Astrocyte (in vitro differentiated cells and primary cell): ENCODE measurements at regions not wholly inside any gene's neighbourhood (a gene's known extent, or its start where the extent isn't known, plus 50 kb on each side); places are given as distances from the start of the nearest gene placed in this dataset.

ENCODE experiments used
- DNase-seq: peaks from one replicate; pipeline ENCODE4 v3.0.0-alpha.2; 2010; ENCODE audit warnings: low read depth
- FAIRE-seq: peaks from 2 replicates; lab custom pipeline; 2011; peaks lifted over from hg19 to GRCh38; lab: Jason Lieb, UNC
- H2AFZ ChIP-seq: 2 replicates; pipeline ENCODE4 v1.6.0; 2012; ENCODE audit warnings: low read depth, low read length, inconsistent platforms
- H3K27ac ChIP-seq: 2 replicates; pipeline ENCODE4 v1.5.1; 2011; ENCODE audit warnings: low read depth, low read length, inconsistent platforms
- H3K27me3 ChIP-seq: 2 replicates; pipeline ENCODE4 v1.6.0; 2011; ENCODE audit warnings: low read length, inconsistent platforms; ENCODE audit not compliant: insufficient read depth
- H3K36me3 ChIP-seq: 2 replicates; pipeline ENCODE4 v1.5.1; 2011; ENCODE audit warnings: low read length, inconsistent platforms; ENCODE audit not compliant: insufficient read depth
- H3K4me1 ChIP-seq: 2 replicates; pipeline ENCODE4 v1.5.1; 2011; ENCODE audit warnings: low read length, inconsistent platforms; ENCODE audit not compliant: insufficient read depth
- H3K4me2 ChIP-seq: 2 replicates; pipeline ENCODE4 v1.6.0; 2012; ENCODE audit warnings: low read length, inconsistent platforms
- H3K4me3 ChIP-seq: 2 replicates; pipeline ENCODE4 v1.5.1; 2011; ENCODE audit warnings: low read depth, mild to moderate bottlenecking, low read length, inconsistent platforms; ENCODE audit not compliant: insufficient read depth
- H3K79me2 ChIP-seq: 2 replicates; pipeline ENCODE4 v1.6.0; 2012; ENCODE audit warnings: mild to moderate bottlenecking, low read length, inconsistent platforms; ENCODE audit not compliant: insufficient read depth
- H3K9ac ChIP-seq: 2 replicates; pipeline ENCODE4 v1.6.0; 2012; ENCODE audit warnings: mild to moderate bottlenecking, low read length, inconsistent platforms
- H3K9me3 ChIP-seq: 2 replicates; pipeline ENCODE4 v1.5.1; 2012; ENCODE audit warnings: low read depth, mild to moderate bottlenecking, low read length, inconsistent platforms; ENCODE audit not compliant: insufficient read depth
- H4K20me1 ChIP-seq: 2 replicates; pipeline ENCODE4 v1.6.0; 2012; ENCODE audit warnings: low read length, inconsistent platforms; ENCODE audit not compliant: insufficient read depth
- H3K27ac Mint-ChIP-seq: one replicate; pipeline ENCODE4 v1.8.0; 2021; ENCODE audit warnings: mild to moderate bottlenecking, mixed read lengths; ENCODE audit not compliant: unreplicated experiment
- H3K27me3 Mint-ChIP-seq: one replicate; pipeline ENCODE4 v1.8.0; 2021; ENCODE audit warnings: low read depth, mixed read lengths; ENCODE audit not compliant: unreplicated experiment
- H3K36me3 Mint-ChIP-seq: one replicate; pipeline ENCODE4 v1.8.0; 2021; ENCODE audit warnings: low read depth, mixed read lengths; ENCODE audit not compliant: unreplicated experiment
- H3K4me1 Mint-ChIP-seq: one replicate; pipeline ENCODE4 v1.8.0; 2021; ENCODE audit warnings: low read depth, mixed read lengths; ENCODE audit not compliant: unreplicated experiment
- H3K4me3 Mint-ChIP-seq: one replicate; pipeline ENCODE4 v1.8.0; 2021; ENCODE audit warnings: mild to moderate bottlenecking, moderate library complexity, mixed read lengths; ENCODE audit not compliant: unreplicated experiment
- H3K9me3 Mint-ChIP-seq: one replicate; pipeline ENCODE4 v1.8.0; 2021; ENCODE audit warnings: mild to moderate bottlenecking, mixed read lengths; ENCODE audit not compliant: unreplicated experiment
- EZH2 ChIP-seq: IDR thresholded peaks from 2 replicates; pipeline ENCODE4 v1.6.1; 2012; ENCODE audit warnings: mild to moderate bottlenecking, low read length, inconsistent platforms; ENCODE audit not compliant: insufficient read depth
- TF ChIP-seq, protein P1 (sequence below): IDR thresholded peaks from 2 replicates; pipeline ENCODE4 v1.5.1; 2011; ENCODE audit warnings: low read depth, mild to moderate bottlenecking, inconsistent platforms, low read length, moderate library complexity; ENCODE audit not compliant: insufficient read depth

DNA sequence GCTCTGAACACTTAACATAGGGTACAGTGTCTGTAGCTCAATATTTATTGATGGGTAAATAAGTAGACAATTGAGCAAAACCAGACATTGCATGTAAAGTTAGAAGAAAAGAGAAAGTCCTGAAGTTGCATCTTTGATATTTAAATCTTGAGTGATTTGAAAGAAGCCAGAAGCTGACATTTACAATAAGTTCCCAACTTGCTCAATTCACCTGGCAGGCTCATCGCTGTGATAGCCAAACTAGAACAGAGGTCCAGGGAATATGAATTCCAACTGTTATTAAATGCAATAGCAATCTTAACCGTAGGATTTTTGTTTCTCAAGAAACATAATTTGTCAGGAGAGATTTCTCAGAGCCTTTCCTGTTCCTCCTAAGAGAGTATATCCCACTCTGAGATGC is 65.9 kb upstream of the EDN1 start:
- Histone ChIP-seq H4K20me1 (no peaks in the 10 kb centered on the region), H3K79me2 (no peaks in the 10 kb centered on the region), H3K9ac (no peak overlapping the region), H3K4me3 (no peak overlapping the region), H3K27ac (no peak overlapping the region), H2AFZ (no peak overlapping the region), H3K4me1 (no peaks in the 10 kb centered on the region), H3K36me3 (no peaks in the 10 kb centered on the region), H3K4me2 (no peak overlapping the region), H3K9me3 (no peaks in the 10 kb centered on the region), H3K27me3 (no peaks in the 10 kb centered on the region)
- Mint-ChIP-seq H3K27me3 (peaks cover 8% of the 10 kb centered on the region), H3K9me3 (no peaks in the 10 kb centered on the region), H3K36me3 (no peaks in the 10 kb centered on the region), H3K27ac (no peak overlapping the region), H3K4me3 (no peak overlapping the region), H3K4me1 (no peaks in the 10 kb centered on the region)
- TF ChIP-seq, protein P1, sequence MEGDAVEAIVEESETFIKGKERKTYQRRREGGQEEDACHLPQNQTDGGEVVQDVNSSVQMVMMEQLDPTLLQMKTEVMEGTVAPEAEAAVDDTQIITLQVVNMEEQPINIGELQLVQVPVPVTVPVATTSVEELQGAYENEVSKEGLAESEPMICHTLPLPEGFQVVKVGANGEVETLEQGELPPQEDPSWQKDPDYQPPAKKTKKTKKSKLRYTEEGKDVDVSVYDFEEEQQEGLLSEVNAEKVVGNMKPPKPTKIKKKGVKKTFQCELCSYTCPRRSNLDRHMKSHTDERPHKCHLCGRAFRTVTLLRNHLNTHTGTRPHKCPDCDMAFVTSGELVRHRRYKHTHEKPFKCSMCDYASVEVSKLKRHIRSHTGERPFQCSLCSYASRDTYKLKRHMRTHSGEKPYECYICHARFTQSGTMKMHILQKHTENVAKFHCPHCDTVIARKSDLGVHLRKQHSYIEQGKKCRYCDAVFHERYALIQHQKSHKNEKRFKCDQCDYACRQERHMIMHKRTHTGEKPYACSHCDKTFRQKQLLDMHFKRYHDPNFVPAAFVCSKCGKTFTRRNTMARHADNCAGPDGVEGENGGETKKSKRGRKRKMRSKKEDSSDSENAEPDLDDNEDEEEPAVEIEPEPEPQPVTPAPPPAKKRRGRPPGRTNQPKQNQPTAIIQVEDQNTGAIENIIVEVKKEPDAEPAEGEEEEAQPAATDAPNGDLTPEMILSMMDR = no peak
- no peak for TF ChIP-seq EZH2
- FAIRE-seq = no peak
- DNase-seq = no peak

DNA sequence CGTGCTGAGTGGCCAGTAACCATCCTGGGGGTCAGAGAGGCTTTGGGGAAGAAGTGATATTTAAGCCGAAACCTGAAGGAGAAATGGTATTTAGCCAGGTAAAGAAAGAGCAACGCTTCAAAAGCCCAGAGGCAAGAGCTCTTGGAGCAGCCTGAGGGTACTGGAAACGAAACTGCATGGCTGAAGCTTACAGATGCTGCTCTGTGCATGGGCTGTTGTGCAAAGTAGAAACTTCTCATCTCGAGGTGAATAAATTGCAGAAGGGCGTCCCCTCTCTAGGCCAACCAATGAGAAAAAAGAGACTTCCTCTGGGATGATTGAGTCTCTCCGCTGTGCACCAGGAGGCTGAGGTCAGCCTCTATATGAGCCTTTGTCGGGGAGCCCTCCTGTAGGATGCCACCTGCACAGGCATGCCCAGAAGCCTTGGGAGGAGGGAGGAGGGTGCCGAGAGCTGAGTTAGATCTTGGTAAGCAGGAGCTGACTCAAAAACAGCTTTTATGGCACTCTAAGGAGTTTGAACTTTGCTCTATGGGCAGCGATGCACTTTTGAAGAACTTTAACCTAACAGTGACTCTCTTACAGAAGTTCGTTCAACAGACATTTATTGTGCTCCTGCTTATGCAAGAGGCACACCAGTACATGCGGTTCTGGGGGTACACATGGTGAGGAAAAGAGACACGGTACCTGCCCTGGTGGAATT is 61.6 kb upstream of the EDN1 start:
- no peak overlapping the region for H3K27ac ChIP-seq
- no peak overlapping the region for H3K4me3 ChIP-seq
- peaks cover 7% of the 10 kb centered on the region for H3K4me1 ChIP-seq
- no peak overlapping the region for H3K4me2 ChIP-seq
- H4K20me1 ChIP-seq = no peaks in the 10 kb centered on the region
- Mint-ChIP-seq H3K27ac (no peak overlapping the region), H3K4me3 (no peak overlapping the region), H3K9me3 (no peaks in the 10 kb centered on the region), H3K4me1 (peaks cover 14% of the 10 kb centered on the region), H3K36me3 (no peaks in the 10 kb centered on the region), H3K27me3 (peaks cover 6% of the 10 kb centered on the region)
- DNase-seq (no peak), FAIRE-seq (no peak)
- H3K79me2 ChIP-seq = no peaks in the 10 kb centered on the region
- no peaks in the 10 kb centered on the region for H3K9me3 ChIP-seq
- no peak overlapping the region for H2AFZ ChIP-seq
- no peaks in the 10 kb centered on the region for H3K27me3 ChIP-seq
- no peaks in the 10 kb centered on the region for H3K36me3 ChIP-seq
- H3K9ac ChIP-seq = no peak overlapping the region
- TF ChIP-seq, protein P1 = no peak
- no peak for TF ChIP-seq EZH2

DNA sequence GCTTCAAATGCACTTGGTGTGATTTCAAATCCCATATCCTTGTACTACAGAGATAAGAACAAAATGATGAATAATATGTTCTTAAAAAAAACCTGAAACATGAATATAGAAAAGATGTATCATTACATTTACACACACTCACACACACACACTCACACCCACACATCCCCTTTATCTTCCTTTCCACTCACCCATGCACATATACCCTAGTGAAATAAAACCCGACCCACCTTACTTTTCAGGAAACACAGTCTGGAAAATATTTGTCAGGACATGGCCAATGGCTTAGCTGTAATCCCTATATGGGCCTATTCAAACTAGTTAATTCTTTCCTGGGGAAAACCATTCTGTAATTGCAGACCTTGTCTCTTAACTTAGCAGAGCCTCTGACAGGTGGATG is 60.8 kb upstream of the EDN1 start:
- Mint-ChIP-seq H3K27ac (no peak overlapping the region), H3K4me1 (peaks cover 20% of the 10 kb centered on the region), H3K9me3 (no peaks in the 10 kb centered on the region), H3K27me3 (peaks cover 6% of the 10 kb centered on the region), H3K4me3 (no peak overlapping the region), H3K36me3 (no peaks in the 10 kb centered on the region)
- no peaks in the 10 kb centered on the region for H3K9me3 ChIP-seq
- TF ChIP-seq, protein P1 = no peak
- no peak for TF ChIP-seq EZH2
- H3K27me3 ChIP-seq = no peaks in the 10 kb centered on the region
- H2AFZ ChIP-seq = no peak overlapping the region
- DNase-seq (no peak), FAIRE-seq (no peak)
- no peak overlapping the region for H3K4me2 ChIP-seq
- no peaks in the 10 kb centered on the region for H4K20me1 ChIP-seq
- no peak overlapping the region for H3K27ac ChIP-seq
- H3K9ac ChIP-seq = no peak overlapping the region
- no peaks in the 10 kb centered on the region for H3K36me3 ChIP-seq
- no peaks in the 10 kb centered on the region for H3K79me2 ChIP-seq
- peaks cover 14% of the 10 kb centered on the region for H3K4me1 ChIP-seq
- no peak overlapping the region for H3K4me3 ChIP-seq
